ENCODE measurements at regions not wholly inside any gene's neighbourhood (a gene's known extent, or its start where the extent isn't known, plus 50 kb on each side); places are given as distances from the start of the nearest gene placed in this dataset.

GRCh38 chr15:31455499-31455898 lies 128.9 kb downstream of the KLF13 start:
- H3K4me3 Mint-ChIP-seq (ENCODE audit: unreplicated experiment): no peak overlapping the region
- TF ChIP-seq CTCF (IDR thresholded peaks at IDR 0.05): no peak
- no peak overlapping the region for H3K27ac Mint-ChIP-seq (ENCODE audit: unreplicated experiment)
- peaks cover 2% of the 10 kb centered on the region for H3K36me3 Mint-ChIP-seq (ENCODE audit: unreplicated experiment)
- H3K4me1 Mint-ChIP-seq (ENCODE audit: unreplicated experiment): peaks cover 15% of the 10 kb centered on the region
- H3K9me3 Mint-ChIP-seq (ENCODE audit: unreplicated experiment): peaks cover 19% of the 10 kb centered on the region
- peaks cover 4% of the 10 kb centered on the region for H3K27me3 Mint-ChIP-seq (ENCODE audit: unreplicated experiment)
- no peak for DNase-seq (ENCODE audit: extremely low spot score, unreplicated experiment)

- Mint-ChIP-seq H3K27ac (ENCODE audit: unreplicated experiment) (no peak overlapping the region), H3K36me3 (ENCODE audit: unreplicated experiment) (peaks cover 2% of the 10 kb centered on the region)
Measured at GRCh38 chr15:31456354-31457060, 129.9 kb downstream of the KLF13 start.

GRCh38 chr15:31457161-31457560 lies 130.5 kb downstream of the KLF13 start:
- Mint-ChIP-seq H3K27me3 (ENCODE audit: unreplicated experiment) (peaks cover 8% of the 10 kb centered on the region), H3K27ac (ENCODE audit: unreplicated experiment) (no peak overlapping the region), H3K9me3 (ENCODE audit: unreplicated experiment) (peaks cover 11% of the 10 kb centered on the region), H3K4me3 (ENCODE audit: unreplicated experiment) (no peak overlapping the region), H3K4me1 (ENCODE audit: unreplicated experiment) (peaks cover 15% of the 10 kb centered on the region), H3K36me3 (ENCODE audit: unreplicated experiment) (peaks cover 2% of the 10 kb centered on the region)
- TF ChIP-seq CTCF (IDR thresholded peaks at IDR 0.05): no peak
- DNase-seq (ENCODE audit: extremely low spot score, unreplicated experiment): peak; percentile 44

More at GRCh38 chr15:31456354-31457060, 129.9 kb downstream of the KLF13 start:
- DNase-seq (ENCODE audit: extremely low spot score, unreplicated experiment): peak; percentile 66
- H3K4me1 Mint-ChIP-seq (ENCODE audit: unreplicated experiment): peaks cover 15% of the 10 kb centered on the region
- peaks cover 12% of the 10 kb centered on the region for H3K9me3 Mint-ChIP-seq (ENCODE audit: unreplicated experiment)
- H3K27me3 Mint-ChIP-seq (ENCODE audit: unreplicated experiment): peaks cover 8% of the 10 kb centered on the region
- H3K4me3 Mint-ChIP-seq (ENCODE audit: unreplicated experiment): no peak overlapping the region
- TF ChIP-seq CTCF (IDR thresholded peaks at IDR 0.05): no peak

DNA sequence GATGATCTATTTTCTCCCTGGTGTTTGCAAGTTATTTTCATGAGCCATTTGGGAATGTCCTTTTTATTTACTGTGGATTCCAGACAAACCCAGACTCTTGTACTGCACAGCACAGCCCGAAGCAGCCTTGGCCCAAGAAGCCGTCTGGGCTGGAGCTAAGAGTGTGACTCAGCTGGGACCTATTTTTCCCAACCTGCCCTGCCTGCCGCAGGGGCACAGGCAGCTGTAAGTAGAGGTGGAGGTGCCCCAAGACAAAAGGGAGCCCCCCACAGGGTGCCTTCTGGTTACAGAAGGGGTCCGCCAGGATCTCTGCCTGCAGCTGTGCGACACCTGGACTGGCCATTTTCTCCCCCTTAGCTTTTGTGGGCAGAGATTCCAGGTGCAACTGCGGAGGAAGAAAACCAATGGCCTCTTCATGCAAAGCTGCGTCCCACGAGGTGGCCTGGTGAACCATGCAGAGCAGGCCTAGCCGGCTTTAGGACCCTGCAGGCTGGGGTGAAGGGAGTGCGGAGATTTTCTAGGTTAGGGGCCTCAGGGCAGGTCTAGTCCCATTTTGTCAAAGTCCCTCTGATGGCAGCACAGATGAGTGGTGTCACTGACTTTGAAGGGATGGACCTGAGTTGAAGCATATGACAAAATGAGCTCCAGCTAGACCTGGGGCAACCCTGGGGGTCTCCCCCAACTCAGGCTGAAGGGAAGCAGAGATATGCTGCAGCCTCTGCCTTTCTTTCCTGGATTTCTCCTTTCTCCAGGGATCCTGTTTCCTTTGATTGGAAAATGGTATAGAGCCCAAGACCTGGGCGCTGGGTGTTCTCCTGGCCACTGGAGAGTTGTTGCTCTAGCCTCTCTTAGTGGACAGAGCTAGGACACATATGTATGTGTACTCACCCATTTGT lies 131.2 kb downstream of the KLF13 start:
- Mint-ChIP-seq H3K9me3 (ENCODE audit: unreplicated experiment) (peaks cover 11% of the 10 kb centered on the region), H3K4me3 (ENCODE audit: unreplicated experiment) (no peak overlapping the region), H3K27ac (ENCODE audit: unreplicated experiment) (no peak overlapping the region), H3K36me3 (ENCODE audit: unreplicated experiment) (peaks cover 2% of the 10 kb centered on the region), H3K4me1 (ENCODE audit: unreplicated experiment) (peaks cover 15% of the 10 kb centered on the region), H3K27me3 (ENCODE audit: unreplicated experiment) (peaks cover 8% of the 10 kb centered on the region)
- no peak for TF ChIP-seq CTCF (IDR thresholded peaks at IDR 0.05)
- DNase-seq (ENCODE audit: extremely low spot score, unreplicated experiment): peak; percentile 70
